Transverse colon (tissue), 3 donors: ENCODE measurements at regions not wholly inside any gene's neighbourhood (a gene's known extent, or its start where the extent isn't known, plus 50 kb on each side); places are given as distances from the start of the nearest gene placed in this dataset.

Experiments used
- EP300 ChIP-seq: sonication (generic); formaldehyde crosslinking; IDR thresholded peaks from one replicate; pipeline ENCODE4 v1.6.1; 2017; ENCODE audit warnings: antibody characterized with exemption, low read depth
- POLR2A ChIP-seq: fragments of 450-650 bp; IDR thresholded peaks from one replicate; pipeline ENCODE4 v1.6.1; 2016; ENCODE audit warnings: antibody characterized with exemption, mild to moderate bottlenecking, moderate library complexity
- TF ChIP-seq, protein P1 (sequence below), 5 experiments: fragments of 200-600 bp in 3 of 5; fragments of 450-650 bp in 2 of 5; sonication (generic) in 3 of 5; IDR thresholded peaks; 1 replicate in 2 of 5; 2 replicates in 3 of 5; pipeline ENCODE4 v1.5.1; 2016 to 2017; ENCODE audit warnings: antibody characterized with exemption in 5 of 5, inconsistent platforms in 3 of 5, mild to moderate bottlenecking in 2 of 5, moderate library complexity in 1 of 5

DNA sequence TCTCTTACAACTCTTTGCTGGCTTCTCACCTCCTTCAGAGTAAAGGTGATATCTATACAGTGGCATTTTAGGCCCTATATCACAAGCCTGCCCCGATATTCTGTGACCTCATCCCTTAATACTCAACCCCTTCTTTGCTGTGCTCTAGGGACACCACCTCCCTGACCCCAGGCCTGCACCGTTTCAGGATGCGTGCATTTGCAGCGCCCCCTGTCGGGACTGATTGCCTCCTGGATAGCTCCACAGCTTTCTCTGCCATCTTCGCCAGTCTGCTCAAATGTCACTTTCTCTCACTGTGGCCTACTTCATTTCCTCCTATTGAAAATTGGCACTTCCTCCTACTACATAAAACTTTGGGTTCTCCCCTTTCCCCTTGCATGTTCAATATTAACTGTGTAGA lies 289.6 kb downstream of the SOCS6 start:
- TF ChIP-seq, protein P1, sequence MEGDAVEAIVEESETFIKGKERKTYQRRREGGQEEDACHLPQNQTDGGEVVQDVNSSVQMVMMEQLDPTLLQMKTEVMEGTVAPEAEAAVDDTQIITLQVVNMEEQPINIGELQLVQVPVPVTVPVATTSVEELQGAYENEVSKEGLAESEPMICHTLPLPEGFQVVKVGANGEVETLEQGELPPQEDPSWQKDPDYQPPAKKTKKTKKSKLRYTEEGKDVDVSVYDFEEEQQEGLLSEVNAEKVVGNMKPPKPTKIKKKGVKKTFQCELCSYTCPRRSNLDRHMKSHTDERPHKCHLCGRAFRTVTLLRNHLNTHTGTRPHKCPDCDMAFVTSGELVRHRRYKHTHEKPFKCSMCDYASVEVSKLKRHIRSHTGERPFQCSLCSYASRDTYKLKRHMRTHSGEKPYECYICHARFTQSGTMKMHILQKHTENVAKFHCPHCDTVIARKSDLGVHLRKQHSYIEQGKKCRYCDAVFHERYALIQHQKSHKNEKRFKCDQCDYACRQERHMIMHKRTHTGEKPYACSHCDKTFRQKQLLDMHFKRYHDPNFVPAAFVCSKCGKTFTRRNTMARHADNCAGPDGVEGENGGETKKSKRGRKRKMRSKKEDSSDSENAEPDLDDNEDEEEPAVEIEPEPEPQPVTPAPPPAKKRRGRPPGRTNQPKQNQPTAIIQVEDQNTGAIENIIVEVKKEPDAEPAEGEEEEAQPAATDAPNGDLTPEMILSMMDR (IDR thresholded peaks at IDR 0.05): no peak
- no peak for TF ChIP-seq POLR2A
- TF ChIP-seq EP300: no peak
